LNCaP clone FGC (cell line): ENCODE measurements at regions not wholly inside any gene's neighbourhood (a gene's known extent, or its start where the extent isn't known, plus 50 kb on each side); places are given as distances from the start of the nearest gene placed in this dataset.

Experiments used
- DNase-seq: peaks from one replicate; pipeline ENCODE4 v3.0.0-alpha.2; 2011; ENCODE audit warnings: low read depth
- H3K4me3 ChIP-seq: 2 replicates; pipeline ENCODE4 v1.5.1; 2011; ENCODE audit warnings: mild to moderate bottlenecking, low read depth, low read length, control low read depth
- TF ChIP-seq, protein P1 (sequence below): IDR thresholded peaks from 2 replicates; pipeline ENCODE4 v1.5.1; 2012; ENCODE audit warnings: mild to moderate bottlenecking; ENCODE audit not compliant: control insufficient read depth, insufficient read depth; ENCODE audit errors: extremely low read depth

DNA sequence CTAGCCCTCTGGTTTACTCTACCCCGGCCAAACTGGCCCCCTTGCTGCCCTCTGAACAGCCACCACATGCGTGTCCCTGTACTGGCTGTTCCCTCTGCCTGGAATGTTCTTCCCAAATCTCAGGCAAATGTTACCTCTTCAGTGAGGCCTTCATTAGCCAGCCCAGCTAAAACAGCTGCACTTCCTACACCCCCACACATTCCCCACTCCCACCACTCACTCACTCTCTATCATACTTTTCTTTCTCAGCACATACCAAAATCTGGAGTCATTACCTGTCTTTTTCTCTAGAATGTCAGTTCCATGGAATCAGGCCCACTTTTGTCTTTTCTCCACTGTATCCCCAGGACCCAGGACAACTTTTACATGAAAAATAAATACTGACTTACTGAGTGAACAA, 401.2 kb upstream of the SULF2 start:
- TF ChIP-seq, protein P1, sequence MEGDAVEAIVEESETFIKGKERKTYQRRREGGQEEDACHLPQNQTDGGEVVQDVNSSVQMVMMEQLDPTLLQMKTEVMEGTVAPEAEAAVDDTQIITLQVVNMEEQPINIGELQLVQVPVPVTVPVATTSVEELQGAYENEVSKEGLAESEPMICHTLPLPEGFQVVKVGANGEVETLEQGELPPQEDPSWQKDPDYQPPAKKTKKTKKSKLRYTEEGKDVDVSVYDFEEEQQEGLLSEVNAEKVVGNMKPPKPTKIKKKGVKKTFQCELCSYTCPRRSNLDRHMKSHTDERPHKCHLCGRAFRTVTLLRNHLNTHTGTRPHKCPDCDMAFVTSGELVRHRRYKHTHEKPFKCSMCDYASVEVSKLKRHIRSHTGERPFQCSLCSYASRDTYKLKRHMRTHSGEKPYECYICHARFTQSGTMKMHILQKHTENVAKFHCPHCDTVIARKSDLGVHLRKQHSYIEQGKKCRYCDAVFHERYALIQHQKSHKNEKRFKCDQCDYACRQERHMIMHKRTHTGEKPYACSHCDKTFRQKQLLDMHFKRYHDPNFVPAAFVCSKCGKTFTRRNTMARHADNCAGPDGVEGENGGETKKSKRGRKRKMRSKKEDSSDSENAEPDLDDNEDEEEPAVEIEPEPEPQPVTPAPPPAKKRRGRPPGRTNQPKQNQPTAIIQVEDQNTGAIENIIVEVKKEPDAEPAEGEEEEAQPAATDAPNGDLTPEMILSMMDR: no peak
- DNase-seq: no peak
- H3K4me3 ChIP-seq: no peak overlapping the region

DNA sequence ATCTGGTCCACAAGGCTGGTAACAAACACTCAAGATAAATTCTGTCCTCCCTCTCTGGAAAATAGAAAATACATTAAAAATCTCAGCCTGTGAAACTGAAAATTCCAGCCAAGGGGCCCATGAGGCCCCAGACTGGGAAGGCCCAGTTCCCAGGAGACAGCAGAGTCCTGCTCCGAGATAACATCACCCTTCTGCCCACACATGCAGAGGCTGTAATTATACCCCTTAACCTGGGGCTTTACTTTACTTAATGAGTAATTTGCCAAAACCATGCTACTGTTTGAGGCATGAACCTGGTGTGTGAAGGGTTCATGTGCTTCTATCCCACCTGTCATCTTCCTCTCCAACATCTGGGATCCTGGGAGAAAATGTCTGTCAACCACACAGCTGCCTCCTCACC, 398.9 kb upstream of the SULF2 start:
- TF ChIP-seq, protein P1: no peak
- H3K4me3 ChIP-seq: no peak overlapping the region
- DNase-seq: no peak

DNA sequence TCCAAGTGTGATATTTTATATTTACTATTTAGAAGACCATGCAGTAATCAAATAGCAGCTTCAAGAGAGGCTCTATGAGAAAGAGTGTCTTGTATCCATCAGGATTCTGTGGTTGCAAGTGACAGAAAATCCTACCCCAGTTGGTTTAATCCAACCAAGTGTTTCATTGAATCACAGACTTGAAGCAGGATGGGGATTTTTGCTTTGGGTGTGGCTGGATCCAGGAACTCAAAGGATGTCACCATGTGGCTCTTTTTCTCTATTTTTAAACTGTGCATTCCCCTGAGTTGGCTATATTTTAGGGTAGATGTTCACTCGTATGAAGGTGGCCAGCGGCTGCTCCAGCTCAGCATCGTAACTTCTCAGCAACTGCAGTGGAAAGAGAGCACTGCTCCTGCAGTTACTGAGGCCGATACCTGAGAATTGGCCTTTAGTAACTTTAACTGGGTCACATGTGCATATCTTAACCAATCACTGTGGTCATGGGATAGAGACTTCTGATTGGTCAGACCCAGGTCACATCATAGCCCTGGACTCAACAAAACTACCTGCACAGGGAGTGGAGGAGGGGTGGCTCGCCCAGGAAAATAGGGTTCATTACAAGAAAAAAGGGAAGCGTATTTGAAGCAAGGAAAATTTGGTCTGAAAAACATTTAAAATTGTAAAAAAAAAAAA, 396.1 kb upstream of the SULF2 start:
- no peak for DNase-seq
- TF ChIP-seq, protein P1: no peak
- H3K4me3 ChIP-seq: no peak overlapping the region

DNA sequence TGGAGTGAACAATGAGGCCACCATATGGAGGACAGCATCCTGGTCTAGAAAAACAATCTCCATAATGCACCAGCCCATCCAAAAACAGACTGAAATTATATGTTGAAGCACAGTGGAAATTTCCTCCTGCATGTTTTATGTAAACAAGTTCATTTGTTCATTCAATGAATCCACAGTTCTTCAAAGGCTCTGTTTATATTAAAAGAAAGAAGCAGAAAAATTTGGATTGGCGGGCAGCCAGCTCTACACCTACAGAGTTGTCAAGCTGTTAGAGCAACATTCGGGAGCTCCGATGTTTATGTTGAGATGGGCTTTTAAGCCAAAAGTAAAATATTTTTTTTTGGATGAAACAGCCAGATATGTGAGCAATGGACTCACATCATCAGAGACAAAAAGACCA, 395.3 kb upstream of the SULF2 start:
- TF ChIP-seq, protein P1: no peak
- DNase-seq: no peak
- H3K4me3 ChIP-seq: no peak overlapping the region

DNA sequence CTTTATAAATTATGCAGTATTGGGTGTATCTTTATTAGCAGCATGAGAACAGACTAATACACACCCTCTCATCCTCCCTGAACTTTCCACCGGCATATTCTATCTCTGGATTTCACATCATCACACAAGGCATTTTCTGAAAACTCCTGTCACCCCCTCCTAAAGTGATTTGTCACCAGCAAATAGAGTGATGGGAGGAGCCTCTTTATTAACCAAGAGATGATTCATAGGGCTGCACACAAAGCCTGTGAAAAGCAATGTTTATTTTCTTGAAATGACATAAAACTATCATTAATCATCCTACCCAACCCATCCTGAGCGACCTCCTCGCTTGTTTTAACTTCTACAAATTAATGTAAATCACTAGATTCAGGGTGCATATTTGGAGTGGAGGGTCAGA, 394.7 kb upstream of the SULF2 start:
- H3K4me3 ChIP-seq: no peak overlapping the region
- TF ChIP-seq, protein P1: no peak
- DNase-seq: no peak

DNA sequence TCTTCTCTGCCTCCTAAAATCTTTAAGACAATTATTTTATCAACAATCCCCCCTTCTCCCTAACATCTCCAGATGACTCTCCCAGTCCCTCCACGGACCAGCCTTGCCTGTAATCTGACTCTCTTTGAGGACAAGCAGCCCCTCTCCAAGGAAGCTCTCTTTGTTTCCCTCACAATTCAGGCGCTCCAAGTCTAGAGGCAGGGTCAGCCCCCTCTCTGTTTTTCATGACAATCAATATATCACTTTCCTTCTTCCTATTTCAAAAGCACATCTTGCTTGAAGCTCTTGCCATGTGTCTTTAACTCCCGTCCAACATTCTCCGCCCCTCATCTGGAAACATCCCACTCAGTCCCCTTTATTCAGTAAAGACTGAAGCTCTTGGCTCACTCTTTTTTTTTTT, 393.4 kb upstream of the SULF2 start:
- H3K4me3 ChIP-seq: no peak overlapping the region
- DNase-seq: no peak
- TF ChIP-seq, protein P1: no peak

DNA sequence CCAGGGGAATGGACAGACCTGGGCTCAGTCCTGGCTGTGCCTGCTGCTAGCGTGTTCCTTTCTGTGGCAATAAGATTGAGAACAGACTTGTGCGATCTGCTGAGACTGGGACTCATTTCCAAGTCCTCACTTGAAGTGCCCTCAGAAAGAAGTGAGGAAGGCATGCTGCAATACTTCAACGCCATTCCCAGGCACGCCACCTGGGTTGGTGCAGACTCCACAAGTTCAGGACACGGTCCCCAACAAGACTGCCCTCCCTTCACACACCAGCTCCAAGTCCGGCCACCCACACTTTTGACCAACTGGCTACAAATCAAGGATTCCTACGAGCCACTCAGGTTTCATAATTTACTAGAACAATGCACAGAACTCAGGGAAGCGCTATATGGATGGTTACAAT, 391.8 kb upstream of the SULF2 start:
- no peak overlapping the region for H3K4me3 ChIP-seq
- TF ChIP-seq, protein P1: no peak
- DNase-seq: no peak
